Pancreas (tissue), 10 donors: ENCODE measurements at regions not wholly inside any gene's neighbourhood (a gene's known extent, or its start where the extent isn't known, plus 50 kb on each side); places are given as distances from the start of the nearest gene placed in this dataset.

Source experiments
- ATAC-seq, 4 donors: fragments of 200-7000 bp; cut with Tn5 transposase; one replicate each; pipeline versions ENCODE4 v1.8.0 to v1.9.1; 2020; ENCODE audit warnings: mild to moderate bottlenecking in 4 of 4, moderate library complexity in 4 of 4
- DNase-seq, 6 donors: peaks; one replicate each; pipeline ENCODE4 v3.0.0-alpha.2; 2020
- FAIRE-seq: peaks from 2 replicates; lab custom pipeline; 2012; peaks lifted over from hg19 to GRCh38; lab: Jason Lieb, UNC
- H3K27ac ChIP-seq, 4 donors: fragments of 200-600 bp; sonication (generic); 1 replicate in 3 of 4; 2 replicates in 1 of 4; pipeline versions ENCODE4 v1.5.0 to v1.8.0; 2020
- H3K27me3 ChIP-seq, 4 donors: fragments of 200-600 bp; one replicate each; pipeline ENCODE4 v1.8.0; 2021
- H3K36me3 ChIP-seq, 3 donors: fragments of 200-600 bp; sonication (generic) in 1 of 3; one replicate each; pipeline versions ENCODE4 v1.5.0 to v1.8.0; 2020 to 2021
- H3K4me1 ChIP-seq, 3 donors: fragments of 200-600 bp; one replicate each; pipeline ENCODE4 v1.8.0; 2021
- H3K4me3 ChIP-seq, 4 donors: fragments of 200-600 bp; sonication (generic) in 2 of 4; one replicate each; pipeline versions ENCODE4 v1.5.0 to v1.8.0; 2020 to 2021
- H3K9me3 ChIP-seq, 4 donors: fragments of 200-600 bp; one replicate each; pipeline ENCODE4 v1.8.0; 2021
- WGBS, 2 donors: extraction: QIAGEN DNeasy Blood & Tissue Kit; methylation state at CpG; one replicate each; pipeline ENCODE4 v1.1.7; 2013; 5-methylcytosine and 5-hydroxymethylcytosine counted together
- intact Hi-C, 3 donors: fragments of 100-400 bp; cut with DNase I; formaldehyde crosslinking; loops; one replicate each; pipeline versions ENCODE4 v1.11.1 to v1.14.2; 2022
- TF ChIP-seq, protein P1 (sequence below), 4 donors: fragments of 200-600 bp; sonication (generic) in 3 of 4; IDR thresholded peaks; one replicate each; pipeline versions ENCODE4 v1.5.0 to v1.8.0; 2021; ENCODE audit warnings: antibody characterized with exemption in 4 of 4
- donor health status: healthy with polysubstance abuse.
- donor health status: DM: no; HTN: no; CAD: no; lungs with moderate emphysema.
- donor health status: DM: no; HTN: no; CAD: no.
- donor health status: control.
- donor health status: control.
- donor health status: Bipolar disorder and iron deficiency.
- donor health status: DM: yes; HTN: yes; CAD: no.
- donor health status: DM: no; HTN: no; CAD: no.
- donor health status: DM: no; HTN: no; CAD: no.
- donor health status: DM: yes; HTN: yes; CAD: no.

- Histone ChIP-seq H3K9me3 (no peaks in the 10 kb centered on the region), H3K36me3 (no peaks in the 10 kb centered on the region), H3K4me3 (no peak overlapping the region), H3K27ac (no peak overlapping the region), H3K4me1 (no peaks in the 10 kb centered on the region), H3K27me3 (no peaks in the 10 kb centered on the region)
- ATAC-seq, result peak in 1 of 4 donors; percentile 23
- 25 to 29% methylated on average over 2 of the region's 2 CpGs for WGBS, 2 donors
- no peak for FAIRE-seq
- intact Hi-C loops, result no loop called here
- no peak for DNase-seq
- TF ChIP-seq, protein P1, sequence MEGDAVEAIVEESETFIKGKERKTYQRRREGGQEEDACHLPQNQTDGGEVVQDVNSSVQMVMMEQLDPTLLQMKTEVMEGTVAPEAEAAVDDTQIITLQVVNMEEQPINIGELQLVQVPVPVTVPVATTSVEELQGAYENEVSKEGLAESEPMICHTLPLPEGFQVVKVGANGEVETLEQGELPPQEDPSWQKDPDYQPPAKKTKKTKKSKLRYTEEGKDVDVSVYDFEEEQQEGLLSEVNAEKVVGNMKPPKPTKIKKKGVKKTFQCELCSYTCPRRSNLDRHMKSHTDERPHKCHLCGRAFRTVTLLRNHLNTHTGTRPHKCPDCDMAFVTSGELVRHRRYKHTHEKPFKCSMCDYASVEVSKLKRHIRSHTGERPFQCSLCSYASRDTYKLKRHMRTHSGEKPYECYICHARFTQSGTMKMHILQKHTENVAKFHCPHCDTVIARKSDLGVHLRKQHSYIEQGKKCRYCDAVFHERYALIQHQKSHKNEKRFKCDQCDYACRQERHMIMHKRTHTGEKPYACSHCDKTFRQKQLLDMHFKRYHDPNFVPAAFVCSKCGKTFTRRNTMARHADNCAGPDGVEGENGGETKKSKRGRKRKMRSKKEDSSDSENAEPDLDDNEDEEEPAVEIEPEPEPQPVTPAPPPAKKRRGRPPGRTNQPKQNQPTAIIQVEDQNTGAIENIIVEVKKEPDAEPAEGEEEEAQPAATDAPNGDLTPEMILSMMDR (IDR thresholded peaks at IDR 0.05), result no peak
Measured at GRCh38 chr6:130575971-130576370, 210.2 kb downstream of the TMEM200A start.

- H3K27ac ChIP-seq, result no peak overlapping the region
- no peak overlapping the region for H3K4me3 ChIP-seq
- H3K9me3 ChIP-seq, result no peaks in the 10 kb centered on the region
- no peaks in the 10 kb centered on the region for H3K4me1 ChIP-seq
- no peaks in the 10 kb centered on the region for H3K36me3 ChIP-seq
- H3K27me3 ChIP-seq, result no peaks in the 10 kb centered on the region
- no peak for DNase-seq
- FAIRE-seq, result no peak
- no peak for ATAC-seq
- TF ChIP-seq, protein P1 (IDR thresholded peaks at IDR 0.05), result no peak
- WGBS, 2 donors, result 42 to 53% methylated on average over 8 of the region's 8 CpGs
- intact Hi-C loops, result no loop called here
Measured at GRCh38 chr6:130577178-130577919, 211.5 kb downstream of the TMEM200A start.

DNA sequence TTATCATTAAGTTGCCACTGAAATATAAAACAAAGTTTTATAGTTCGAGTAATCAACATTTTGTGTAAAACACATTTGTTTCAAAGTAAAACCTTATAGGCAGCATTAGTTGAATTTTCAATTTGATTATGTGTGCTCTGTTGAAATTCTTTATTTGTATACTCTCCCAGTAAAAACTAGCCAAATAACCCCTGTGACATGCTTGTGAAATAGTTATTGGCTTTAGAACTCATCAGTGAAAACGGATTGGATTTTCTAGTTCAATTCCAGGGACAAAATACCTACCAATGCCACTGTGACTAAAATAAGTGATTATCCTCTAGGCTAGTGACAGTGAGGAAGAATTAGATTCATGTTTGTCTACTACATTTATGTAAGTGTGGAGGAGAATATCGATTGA is 212.9 kb downstream of the TMEM200A start:
- no peak for ATAC-seq
- Histone ChIP-seq H3K27ac (no peak overlapping the region), H3K4me1 (no peaks in the 10 kb centered on the region), H3K9me3 (no peaks in the 10 kb centered on the region), H3K27me3 (no peaks in the 10 kb centered on the region), H3K4me3 (no peak overlapping the region), H3K36me3 (no peaks in the 10 kb centered on the region)
- TF ChIP-seq, protein P1 (IDR thresholded peaks at IDR 0.05), result no peak
- intact Hi-C loops, result no loop called here
- FAIRE-seq, result no peak
- 41 to 58% methylated on average over 3 of the region's 3 CpGs for WGBS, 2 donors
- DNase-seq, result no peak

- no peak for FAIRE-seq
- Histone ChIP-seq H3K4me1 (no peaks in the 10 kb centered on the region), H3K36me3 (no peaks in the 10 kb centered on the region), H3K27ac (no peak overlapping the region), H3K9me3 (no peaks in the 10 kb centered on the region), H3K27me3 (no peaks in the 10 kb centered on the region), H3K4me3 (no peak overlapping the region)
- 67 to 73% methylated on average over 11 of the region's 11 CpGs for WGBS, 2 donors
- ATAC-seq, result no peak
- peak in 2 of 6 donors; percentile 20 to 28 for DNase-seq
- TF ChIP-seq, protein P1 (IDR thresholded peaks at IDR 0.05), result no peak
- intact Hi-C loops, result no loop called here
Measured at GRCh38 chr6:130583268-130583667, 217.5 kb downstream of the TMEM200A start.

DNA sequence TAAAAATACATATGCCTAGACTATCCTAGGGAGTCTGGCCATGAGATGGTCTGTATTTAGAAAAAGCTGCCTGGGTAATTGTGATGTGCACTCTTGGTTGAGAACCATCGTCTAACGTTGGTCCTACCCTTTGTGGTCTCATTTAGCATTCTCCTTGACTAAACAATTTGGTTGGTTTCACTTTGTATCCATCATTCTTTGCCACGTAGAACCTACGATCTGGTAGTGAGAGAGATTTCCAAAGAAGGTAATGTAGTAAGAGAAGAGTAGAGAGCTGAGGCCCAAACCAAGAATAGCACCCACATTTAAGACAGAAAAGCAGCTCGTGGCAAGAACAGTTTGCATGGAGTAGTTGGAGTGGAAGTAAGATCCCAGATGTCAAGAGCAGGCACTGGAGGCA is 219.8 kb downstream of the TMEM200A start:
- ATAC-seq, result peak in 1 of 4 donors; percentile 34
- DNase-seq, result no peak
- WGBS, 2 donors, result 52 to 54% methylated on average over 5 of the region's 5 CpGs
- Histone ChIP-seq H3K27me3 (no peaks in the 10 kb centered on the region), H3K27ac (no peak overlapping the region), H3K4me1 (no peaks in the 10 kb centered on the region), H3K36me3 (no peaks in the 10 kb centered on the region), H3K9me3 (no peaks in the 10 kb centered on the region), H3K4me3 (no peak overlapping the region)
- intact Hi-C loops, result no loop called here
- TF ChIP-seq, protein P1 (IDR thresholded peaks at IDR 0.05), result no peak
- no peak for FAIRE-seq
